Mucosa of descending colon (tissue), 3 donors: ENCODE measurements at regions not wholly inside any gene's neighbourhood (a gene's known extent, or its start where the extent isn't known, plus 50 kb on each side); places are given as distances from the start of the nearest gene placed in this dataset.

Experiments
- ATAC-seq: fragments of 200-7000 bp; cut with Tn5 transposase; one replicate; pipeline ENCODE4 v1.9.1; 2020; ENCODE audit warnings: mild to moderate bottlenecking, moderate library complexity
- DNase-seq, 3 donors: peaks; one replicate each; pipeline ENCODE4 v3.0.0-alpha.2; 2020
- H3K36me3 ChIP-seq: fragments of 200-600 bp; one replicate; pipeline ENCODE4 v1.8.0; 2021; ENCODE audit warnings: low read depth, mild to moderate bottlenecking
- H3K4me1 ChIP-seq: fragments of 200-600 bp; one replicate; pipeline ENCODE4 v1.8.0; 2021; ENCODE audit warnings: low read depth, mild to moderate bottlenecking
- H3K4me3 ChIP-seq: fragments of 200-600 bp; one replicate; pipeline ENCODE4 v1.8.0; 2021; ENCODE audit warnings: mild to moderate bottlenecking
- H3K9me3 ChIP-seq: fragments of 200-600 bp; one replicate; pipeline ENCODE4 v1.8.0; 2021; ENCODE audit warnings: mild to moderate bottlenecking
- CTCF ChIP-seq: fragments of 200-600 bp; IDR thresholded peaks from one replicate; pipeline ENCODE4 v1.8.0; 2022; ENCODE audit warnings: antibody characterized with exemption, mild to moderate bottlenecking
- intact Hi-C, 2 donors: fragments of 100-400 bp; cut with DNase I in 1 of 2; cut with micrococcal nuclease in 1 of 2; formaldehyde crosslinking; loops; one replicate each; pipeline versions ENCODE4 v1.11.0 to v1.11.1; 2022; cut with DNase I, micrococcal nuclease
- donor health status: DM: no; HTN: no; CAD: no; lungs with moderate emphysema.
- donor health status: DM: no; HTN: no; CAD: no.
- donor health status: DM: no; HTN: yes; CAD: no.

GRCh38 chr5:120988491-120988890 lies 524.4 kb downstream of the PRR16 start:
- Histone ChIP-seq H3K4me3 (no peak overlapping the region), H3K36me3 (no peaks in the 10 kb centered on the region), H3K9me3 (no peaks in the 10 kb centered on the region), H3K4me1 (no peaks in the 10 kb centered on the region)
- TF ChIP-seq CTCF = no peak
- intact Hi-C loops = no loop called here
- ATAC-seq = no peak
- no peak for DNase-seq

GRCh38 chr5:120988941-120989340 lies 524.8 kb downstream of the PRR16 start:
- intact Hi-C loops = no loop called here
- TF ChIP-seq CTCF = no peak
- H3K4me3 ChIP-seq = no peak overlapping the region

GRCh38 chr5:120991569-120991968 lies 527.5 kb downstream of the PRR16 start:
- no peak for ATAC-seq
- Histone ChIP-seq H3K9me3 (no peaks in the 10 kb centered on the region), H3K4me3 (no peak overlapping the region), H3K4me1 (no peaks in the 10 kb centered on the region), H3K36me3 (no peaks in the 10 kb centered on the region)
- DNase-seq = no peak
- intact Hi-C loops = no loop called here
- no peak for TF ChIP-seq CTCF

More at GRCh38 chr5:120988941-120989340, 524.8 kb downstream of the PRR16 start:
- Histone ChIP-seq H3K36me3 (no peaks in the 10 kb centered on the region), H3K9me3 (no peaks in the 10 kb centered on the region), H3K4me1 (no peaks in the 10 kb centered on the region)
- DNase-seq (no peak), ATAC-seq (no peak)

GRCh38 chr5:120994112-120994511 lies 530.0 kb downstream of the PRR16 start:
- Histone ChIP-seq H3K4me1 (no peaks in the 10 kb centered on the region), H3K4me3 (no peak overlapping the region), H3K9me3 (no peaks in the 10 kb centered on the region), H3K36me3 (no peaks in the 10 kb centered on the region)
- intact Hi-C loops = no loop called here
- TF ChIP-seq CTCF = no peak
- ATAC-seq (no peak), DNase-seq (no peak)

GRCh38 chr5:120999550-120999949 lies 535.5 kb downstream of the PRR16 start:
- intact Hi-C loops = no loop called here
- no peaks in the 10 kb centered on the region for H3K36me3 ChIP-seq
- no peak for ATAC-seq
- H3K4me3 ChIP-seq = no peak overlapping the region
- H3K4me1 ChIP-seq = no peaks in the 10 kb centered on the region
- H3K9me3 ChIP-seq = no peaks in the 10 kb centered on the region
- no peak for DNase-seq
- no peak for TF ChIP-seq CTCF

- H3K4me1 ChIP-seq = no peaks in the 10 kb centered on the region
- intact Hi-C loops = no loop called here
- TF ChIP-seq CTCF = no peak
- no peaks in the 10 kb centered on the region for H3K36me3 ChIP-seq
- ATAC-seq (no peak), DNase-seq (no peak)
- H3K4me3 ChIP-seq = no peak overlapping the region
- no peaks in the 10 kb centered on the region for H3K9me3 ChIP-seq
These were observed 542.1 kb downstream of the PRR16 start for GRCh38 chr5:121006217-121006616.
